K562 (cell line): ENCODE measurements at regions not wholly inside any gene's neighbourhood (a gene's known extent, or its start where the extent isn't known, plus 50 kb on each side); places are given as distances from the start of the nearest gene placed in this dataset.

Source experiments
- NCOA2 ChIP-seq, 2 experiments: fragments of 450-650 bp; IDR thresholded peaks; 2 replicates each; pipeline ENCODE4 v1.6.1; 2018; ENCODE audit warnings: mild to moderate bottlenecking in 2 of 2, moderate library complexity in 1 of 2; ENCODE audit not compliant: partially characterized antibody in 2 of 2
- RAD51 ChIP-seq: fragments of 450-650 bp; IDR thresholded peaks from 2 replicates; pipeline ENCODE4 v1.7.1; 2016; ENCODE audit warnings: low read depth, mild to moderate bottlenecking, borderline replicate concordance
- SMAD4 ChIP-seq: fragments of 250-450 bp; sonication (Bioruptor Pico); conservative IDR thresholded peaks from 2 replicates; pipeline ENCODE4 v1.8.0; 2021; ENCODE audit warnings: inconsistent platforms, mild to moderate bottlenecking, moderate library complexity
- THAP12 ChIP-seq: fragments of 250-450 bp; sonication (Bioruptor Pico); IDR thresholded peaks from 2 replicates; pipeline ENCODE4 v1.9.0; 2021; ENCODE audit warnings: mild to moderate bottlenecking, inconsistent platforms
- TF ChIP-seq, protein P1 (sequence below): sonication (generic); formaldehyde crosslinking; IDR thresholded peaks from 2 replicates; pipeline ENCODE4 v1.8.0; 2022; ENCODE audit warnings: mild to moderate bottlenecking, missing genetic modification reagents

DNA sequence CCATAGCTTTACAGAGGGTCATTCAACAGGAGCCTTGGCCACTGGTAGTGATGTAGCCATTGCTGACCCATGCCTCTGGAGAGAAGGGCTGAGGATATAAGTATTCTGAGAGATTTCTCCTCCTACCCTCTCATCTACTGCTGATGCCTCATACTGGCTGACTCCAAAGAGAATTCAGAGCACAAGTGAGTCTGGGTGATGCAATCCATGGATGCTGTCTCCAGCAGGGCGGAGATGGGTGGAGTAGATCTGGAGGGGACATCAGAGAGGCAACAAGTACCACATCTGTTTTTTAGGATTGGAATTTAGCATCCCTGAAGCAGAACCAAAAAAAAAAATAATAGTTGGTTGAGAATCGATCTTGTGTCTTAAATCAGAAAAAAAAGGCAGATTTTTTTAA lies 705.7 kb upstream of the CELF2 start (continued):
- TF ChIP-seq, protein P1, sequence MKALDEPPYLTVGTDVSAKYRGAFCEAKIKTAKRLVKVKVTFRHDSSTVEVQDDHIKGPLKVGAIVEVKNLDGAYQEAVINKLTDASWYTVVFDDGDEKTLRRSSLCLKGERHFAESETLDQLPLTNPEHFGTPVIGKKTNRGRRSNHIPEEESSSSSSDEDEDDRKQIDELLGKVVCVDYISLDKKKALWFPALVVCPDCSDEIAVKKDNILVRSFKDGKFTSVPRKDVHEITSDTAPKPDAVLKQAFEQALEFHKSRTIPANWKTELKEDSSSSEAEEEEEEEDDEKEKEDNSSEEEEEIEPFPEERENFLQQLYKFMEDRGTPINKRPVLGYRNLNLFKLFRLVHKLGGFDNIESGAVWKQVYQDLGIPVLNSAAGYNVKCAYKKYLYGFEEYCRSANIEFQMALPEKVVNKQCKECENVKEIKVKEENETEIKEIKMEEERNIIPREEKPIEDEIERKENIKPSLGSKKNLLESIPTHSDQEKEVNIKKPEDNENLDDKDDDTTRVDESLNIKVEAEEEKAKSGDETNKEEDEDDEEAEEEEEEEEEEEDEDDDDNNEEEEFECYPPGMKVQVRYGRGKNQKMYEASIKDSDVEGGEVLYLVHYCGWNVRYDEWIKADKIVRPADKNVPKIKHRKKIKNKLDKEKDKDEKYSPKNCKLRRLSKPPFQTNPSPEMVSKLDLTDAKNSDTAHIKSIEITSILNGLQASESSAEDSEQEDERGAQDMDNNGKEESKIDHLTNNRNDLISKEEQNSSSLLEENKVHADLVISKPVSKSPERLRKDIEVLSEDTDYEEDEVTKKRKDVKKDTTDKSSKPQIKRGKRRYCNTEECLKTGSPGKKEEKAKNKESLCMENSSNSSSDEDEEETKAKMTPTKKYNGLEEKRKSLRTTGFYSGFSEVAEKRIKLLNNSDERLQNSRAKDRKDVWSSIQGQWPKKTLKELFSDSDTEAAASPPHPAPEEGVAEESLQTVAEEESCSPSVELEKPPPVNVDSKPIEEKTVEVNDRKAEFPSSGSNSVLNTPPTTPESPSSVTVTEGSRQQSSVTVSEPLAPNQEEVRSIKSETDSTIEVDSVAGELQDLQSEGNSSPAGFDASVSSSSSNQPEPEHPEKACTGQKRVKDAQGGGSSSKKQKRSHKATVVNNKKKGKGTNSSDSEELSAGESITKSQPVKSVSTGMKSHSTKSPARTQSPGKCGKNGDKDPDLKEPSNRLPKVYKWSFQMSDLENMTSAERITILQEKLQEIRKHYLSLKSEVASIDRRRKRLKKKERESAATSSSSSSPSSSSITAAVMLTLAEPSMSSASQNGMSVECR: no peak
- TF ChIP-seq THAP12 (no peak), RAD51 (no peak), SMAD4 (CRISPR knock-in tag) (no peak), NCOA2 (IDR thresholded peaks at IDR 0.05; ENCODE audit: partially characterized antibody in 2 of 2) (no peak)
